ENCODE measurements at regions not wholly inside any gene's neighbourhood (a gene's known extent, or its start where the extent isn't known, plus 50 kb on each side); places are given as distances from the start of the nearest gene placed in this dataset.

DNA sequence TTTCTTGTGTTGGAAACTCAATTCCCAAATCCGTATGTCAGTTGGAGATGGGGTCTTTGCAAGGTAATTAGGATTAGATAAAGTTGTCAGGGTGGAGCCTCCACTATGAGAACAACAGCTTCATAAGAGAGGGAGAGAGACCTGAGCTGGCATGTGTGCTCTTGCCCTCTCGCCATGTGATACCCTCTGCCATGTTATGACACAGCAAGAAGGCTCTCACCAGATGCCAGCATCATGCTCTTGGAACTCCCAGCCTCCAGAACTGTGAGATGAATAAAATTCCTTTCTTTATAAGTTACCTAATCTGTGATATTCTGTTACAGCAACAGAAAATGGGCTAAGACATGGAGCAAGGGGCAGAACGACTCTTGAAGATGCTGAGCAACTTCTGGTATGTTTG is 201.9 kb upstream of the BOD1L1 start:
- TF ChIP-seq CTCF (conservative IDR thresholded peaks at IDR 0.05; ENCODE audit: low read depth in 2 of 2) (no peak), JUNB (IDR thresholded peaks at IDR 0.05; ENCODE audit: unreplicated experiment) (no peak), POLR2AphosphoS5 (IDR thresholded peaks at IDR 0.05; ENCODE audit: low read depth) (no peak)

All from GM23338 (cell line).